ENCODE measurements at regions not wholly inside any gene's neighbourhood (a gene's known extent, or its start where the extent isn't known, plus 50 kb on each side); places are given as distances from the start of the nearest gene placed in this dataset.

DNA sequence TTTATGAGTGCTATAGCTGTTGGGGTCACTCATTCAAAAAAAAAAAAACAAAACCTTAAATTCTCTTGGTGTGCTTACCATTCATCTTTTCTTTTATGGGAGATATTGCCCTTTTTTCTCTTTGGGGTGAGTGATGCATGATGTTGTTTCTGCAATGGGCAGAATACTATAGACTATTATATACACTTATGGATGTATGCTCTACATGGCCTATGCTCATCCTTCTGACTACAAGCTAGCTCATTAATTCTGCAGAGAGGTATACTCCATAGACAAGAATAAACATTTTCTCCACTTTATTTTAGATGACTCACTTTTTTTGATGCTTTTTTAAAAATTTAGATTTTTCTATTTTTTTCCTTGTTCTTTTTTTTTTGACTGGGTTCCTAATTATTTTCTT lies 160.3 kb upstream of the ANK2 start:
- Histone ChIP-seq H2BK20ac (ENCODE audit: low read depth, low read length) (no peak overlapping the region), H3K4me1 (ENCODE audit: control insufficient read depth, insufficient read depth, low read length) (no peaks in the 10 kb centered on the region), H3K9me3 (ENCODE audit: control insufficient read depth, insufficient read depth, low read length) (no peaks in the 10 kb centered on the region), H2AFZ (replicated peaks; ENCODE audit: low read length, poor library complexity) (no peak overlapping the region), H4K20me1 (ENCODE audit: insufficient read depth, low read length) (no peaks in the 10 kb centered on the region), H2AK9ac (replicated peaks; ENCODE audit: low read depth, low read length, poor library complexity) (no peak overlapping the region), H3K79me1 (ENCODE audit: low read depth in 1 of 2, low read length in 2 of 2) (no peaks in the 10 kb centered on the region), H3K56ac (ENCODE audit: extremely low read depth, insufficient read depth, low read length) (no peak overlapping the region), H3K23ac (ENCODE audit: low read depth, low read length) (no peak overlapping the region), H2AK5ac (ENCODE audit: low read depth, low read length) (no peak overlapping the region), H2BK15ac (ENCODE audit: low read depth, low read length) (no peak overlapping the region), H3K18ac (ENCODE audit: low read depth, low read length) (no peak overlapping the region), H3K9ac (ENCODE audit: low read depth, low read length) (no peak overlapping the region), H3K4me2 (ENCODE audit: low read depth, low read length) (no peak overlapping the region), H2BK5ac (ENCODE audit: low read depth, low read length, poor library complexity, severe bottlenecking) (no peak overlapping the region), H3K14ac (replicated peaks; ENCODE audit: low read depth, low read length) (no peak overlapping the region), H4K5ac (ENCODE audit: low read depth, low read length) (no peak overlapping the region), H4K91ac (ENCODE audit: insufficient read depth, low read depth, low read length) (no peak overlapping the region), H3K4me3 (ENCODE audit: insufficient read depth, low read depth, low read length) (no peak overlapping the region), H3K36me3 (ENCODE audit: control insufficient read depth, insufficient read depth, low read length) (no peaks in the 10 kb centered on the region), H3K27ac (ENCODE audit: insufficient read depth, low read length) (no peak overlapping the region), H4K8ac (ENCODE audit: low read depth in 2 of 2, low read length in 2 of 2) (no peak overlapping the region), H3K9me1 (ENCODE audit: insufficient read depth, low read length) (no peaks in the 10 kb centered on the region), H3K4ac (ENCODE audit: low read depth, low read length) (no peak overlapping the region), H2BK120ac (ENCODE audit: low read depth, low read length) (no peak overlapping the region), H3K27me3 (ENCODE audit: control insufficient read depth, insufficient read depth, low read length) (no peaks in the 10 kb centered on the region)
- CTCF ChIA-PET: interaction anchor here (0.9 to 2.1 kb wide), 2 partner anchors 9 to 13 kb away, joined by 3 to 5 read pairs; no protein-coding TSS in a partner anchor
- TF ChIP-seq MXI1 (IDR thresholded peaks at IDR 0.05; ENCODE audit: borderline replicate concordance, low read depth, low read length) (no peak), RFX5 (IDR thresholded peaks at IDR 0.05; ENCODE audit: low read depth, low read length) (no peak), RAD21 (IDR thresholded peaks at IDR 0.05; ENCODE audit: low read length) (no peak), MAZ (IDR thresholded peaks at IDR 0.05; ENCODE audit: borderline replicate concordance, low read depth, low read length) (no peak), BHLHE40 (IDR thresholded peaks at IDR 0.05; ENCODE audit: low read depth, low read length) (no peak)
- TF ChIP-seq, protein P1, sequence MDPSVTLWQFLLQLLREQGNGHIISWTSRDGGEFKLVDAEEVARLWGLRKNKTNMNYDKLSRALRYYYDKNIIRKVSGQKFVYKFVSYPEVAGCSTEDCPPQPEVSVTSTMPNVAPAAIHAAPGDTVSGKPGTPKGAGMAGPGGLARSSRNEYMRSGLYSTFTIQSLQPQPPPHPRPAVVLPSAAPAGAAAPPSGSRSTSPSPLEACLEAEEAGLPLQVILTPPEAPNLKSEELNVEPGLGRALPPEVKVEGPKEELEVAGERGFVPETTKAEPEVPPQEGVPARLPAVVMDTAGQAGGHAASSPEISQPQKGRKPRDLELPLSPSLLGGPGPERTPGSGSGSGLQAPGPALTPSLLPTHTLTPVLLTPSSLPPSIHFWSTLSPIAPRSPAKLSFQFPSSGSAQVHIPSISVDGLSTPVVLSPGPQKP (IDR thresholded peaks at IDR 0.05; ENCODE audit: borderline replicate concordance, low read depth, low read length): no peak
- in situ Hi-C loops (cut with MboI; ENCODE audit: low sequenced_read_pairs) (no loop called here), intact Hi-C loops (cut with micrococcal nuclease) (no loop called here), dilution Hi-C loops (cut with HindIII; ENCODE audit: low sequenced_read_pairs, unreplicated experiment) (no loop called here)
- POLR2A ChIA-PET (ENCODE audit: unreplicated experiment): no interaction called here
- no peak for DNase-seq
- ATAC-seq (ENCODE audit: low read depth): no peak
- BruUV-seq (replicated peaks): no TSS peak

All from IMR-90 (cell line).